Liver (tissue), 3 donors: ENCODE measurements at regions not wholly inside any gene's neighbourhood (a gene's known extent, or its start where the extent isn't known, plus 50 kb on each side); places are given as distances from the start of the nearest gene placed in this dataset.

Experiments
- EGR1 ChIP-seq, 2 donors: IDR thresholded peaks; 2 replicates each; pipeline ENCODE4 v1.6.1; 2016 to 2018; ENCODE audit warnings: antibody characterized with exemption in 2 of 2, low read depth in 2 of 2
- FOXA1 ChIP-seq: IDR thresholded peaks from 2 replicates; pipeline ENCODE4 v1.6.1; 2016; ENCODE audit warnings: antibody characterized with exemption
- RAD21 ChIP-seq, 2 donors: IDR thresholded peaks; 2 replicates each; pipeline ENCODE4 v1.6.1; 2016; ENCODE audit warnings: antibody characterized with exemption in 2 of 2, mild to moderate bottlenecking in 2 of 2
- YY1 ChIP-seq: IDR thresholded peaks from 2 replicates; pipeline ENCODE4 v1.6.1; 2016; ENCODE audit warnings: antibody characterized with exemption, mild to moderate bottlenecking
- TF ChIP-seq, protein P1 (sequence below): fragments of 150-350 bp; IDR thresholded peaks from 2 replicates; pipeline ENCODE4 v1.5.1; 2017; ENCODE audit warnings: improper control_type of control experiment, low read depth, low read length; ENCODE audit not compliant: missing input control
- TF ChIP-seq, protein P2 (sequence below): IDR thresholded peaks from 2 replicates; pipeline ENCODE4 v1.6.1; 2016; ENCODE audit warnings: antibody characterized with exemption, mild to moderate bottlenecking
- TF ChIP-seq, protein P3 (sequence below): IDR thresholded peaks from 2 replicates; pipeline ENCODE4 v1.6.1; 2016; ENCODE audit warnings: antibody characterized with exemption
- donor health status: healthy.
- donor health status: healthy.

DNA sequence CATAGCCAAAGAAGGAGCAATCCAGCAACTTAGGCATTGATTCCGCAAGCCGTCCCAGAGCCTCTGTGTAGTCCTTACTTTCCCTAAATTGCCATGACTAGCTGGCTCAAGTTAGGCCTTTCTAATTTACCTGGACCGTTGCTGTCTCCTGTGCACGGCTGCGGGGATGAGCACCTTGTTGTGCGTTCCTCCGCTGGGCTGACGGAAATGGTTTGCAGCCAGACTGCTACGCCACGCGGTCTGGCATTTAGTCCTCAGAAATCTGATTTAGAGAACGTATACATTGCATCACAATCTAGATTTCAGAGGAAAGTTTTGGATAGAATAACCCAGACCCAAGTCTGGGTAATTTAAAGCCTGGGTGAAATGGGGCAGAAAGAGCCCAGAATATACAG is 133.2 kb upstream of the ARHGAP5 start:
- TF ChIP-seq, protein P1, sequence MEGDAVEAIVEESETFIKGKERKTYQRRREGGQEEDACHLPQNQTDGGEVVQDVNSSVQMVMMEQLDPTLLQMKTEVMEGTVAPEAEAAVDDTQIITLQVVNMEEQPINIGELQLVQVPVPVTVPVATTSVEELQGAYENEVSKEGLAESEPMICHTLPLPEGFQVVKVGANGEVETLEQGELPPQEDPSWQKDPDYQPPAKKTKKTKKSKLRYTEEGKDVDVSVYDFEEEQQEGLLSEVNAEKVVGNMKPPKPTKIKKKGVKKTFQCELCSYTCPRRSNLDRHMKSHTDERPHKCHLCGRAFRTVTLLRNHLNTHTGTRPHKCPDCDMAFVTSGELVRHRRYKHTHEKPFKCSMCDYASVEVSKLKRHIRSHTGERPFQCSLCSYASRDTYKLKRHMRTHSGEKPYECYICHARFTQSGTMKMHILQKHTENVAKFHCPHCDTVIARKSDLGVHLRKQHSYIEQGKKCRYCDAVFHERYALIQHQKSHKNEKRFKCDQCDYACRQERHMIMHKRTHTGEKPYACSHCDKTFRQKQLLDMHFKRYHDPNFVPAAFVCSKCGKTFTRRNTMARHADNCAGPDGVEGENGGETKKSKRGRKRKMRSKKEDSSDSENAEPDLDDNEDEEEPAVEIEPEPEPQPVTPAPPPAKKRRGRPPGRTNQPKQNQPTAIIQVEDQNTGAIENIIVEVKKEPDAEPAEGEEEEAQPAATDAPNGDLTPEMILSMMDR = no peak
- TF ChIP-seq RAD21 (IDR thresholded peaks at IDR 0.05) = no peak
- TF ChIP-seq, protein P2, sequence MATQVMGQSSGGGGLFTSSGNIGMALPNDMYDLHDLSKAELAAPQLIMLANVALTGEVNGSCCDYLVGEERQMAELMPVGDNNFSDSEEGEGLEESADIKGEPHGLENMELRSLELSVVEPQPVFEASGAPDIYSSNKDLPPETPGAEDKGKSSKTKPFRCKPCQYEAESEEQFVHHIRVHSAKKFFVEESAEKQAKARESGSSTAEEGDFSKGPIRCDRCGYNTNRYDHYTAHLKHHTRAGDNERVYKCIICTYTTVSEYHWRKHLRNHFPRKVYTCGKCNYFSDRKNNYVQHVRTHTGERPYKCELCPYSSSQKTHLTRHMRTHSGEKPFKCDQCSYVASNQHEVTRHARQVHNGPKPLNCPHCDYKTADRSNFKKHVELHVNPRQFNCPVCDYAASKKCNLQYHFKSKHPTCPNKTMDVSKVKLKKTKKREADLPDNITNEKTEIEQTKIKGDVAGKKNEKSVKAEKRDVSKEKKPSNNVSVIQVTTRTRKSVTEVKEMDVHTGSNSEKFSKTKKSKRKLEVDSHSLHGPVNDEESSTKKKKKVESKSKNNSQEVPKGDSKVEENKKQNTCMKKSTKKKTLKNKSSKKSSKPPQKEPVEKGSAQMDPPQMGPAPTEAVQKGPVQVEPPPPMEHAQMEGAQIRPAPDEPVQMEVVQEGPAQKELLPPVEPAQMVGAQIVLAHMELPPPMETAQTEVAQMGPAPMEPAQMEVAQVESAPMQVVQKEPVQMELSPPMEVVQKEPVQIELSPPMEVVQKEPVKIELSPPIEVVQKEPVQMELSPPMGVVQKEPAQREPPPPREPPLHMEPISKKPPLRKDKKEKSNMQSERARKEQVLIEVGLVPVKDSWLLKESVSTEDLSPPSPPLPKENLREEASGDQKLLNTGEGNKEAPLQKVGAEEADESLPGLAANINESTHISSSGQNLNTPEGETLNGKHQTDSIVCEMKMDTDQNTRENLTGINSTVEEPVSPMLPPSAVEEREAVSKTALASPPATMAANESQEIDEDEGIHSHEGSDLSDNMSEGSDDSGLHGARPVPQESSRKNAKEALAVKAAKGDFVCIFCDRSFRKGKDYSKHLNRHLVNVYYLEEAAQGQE = no peak
- no peak for TF ChIP-seq FOXA1
- TF ChIP-seq, protein P3, sequence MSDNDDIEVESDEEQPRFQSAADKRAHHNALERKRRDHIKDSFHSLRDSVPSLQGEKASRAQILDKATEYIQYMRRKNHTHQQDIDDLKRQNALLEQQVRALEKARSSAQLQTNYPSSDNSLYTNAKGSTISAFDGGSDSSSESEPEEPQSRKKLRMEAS = no peak
- no peak for TF ChIP-seq EGR1 (IDR thresholded peaks at IDR 0.05; ENCODE audit: low read depth in 2 of 2)
- no peak for TF ChIP-seq YY1
